PC-9 (cell line): ENCODE measurements at regions not wholly inside any gene's neighbourhood (a gene's known extent, or its start where the extent isn't known, plus 50 kb on each side); places are given as distances from the start of the nearest gene placed in this dataset.

ENCODE experiments used
- EZH2 ChIP-seq: fragments of 200-600 bp; sonication (generic); IDR thresholded peaks from 2 replicates; pipeline ENCODE4 v1.8.0; 2017; ENCODE audit warnings: antibody characterized with exemption, low read depth
- TF ChIP-seq, protein P1 (sequence below): fragments of 200-600 bp; sonication (generic); conservative IDR thresholded peaks from 2 replicates; pipeline ENCODE4 v1.6.1; 2017; ENCODE audit warnings: mixed run types, antibody characterized with exemption, mild to moderate bottlenecking, moderate library complexity

GRCh38 chr2:191506515-191506914 is 171.4 kb upstream of the NABP1 start:
- TF ChIP-seq, protein P1, sequence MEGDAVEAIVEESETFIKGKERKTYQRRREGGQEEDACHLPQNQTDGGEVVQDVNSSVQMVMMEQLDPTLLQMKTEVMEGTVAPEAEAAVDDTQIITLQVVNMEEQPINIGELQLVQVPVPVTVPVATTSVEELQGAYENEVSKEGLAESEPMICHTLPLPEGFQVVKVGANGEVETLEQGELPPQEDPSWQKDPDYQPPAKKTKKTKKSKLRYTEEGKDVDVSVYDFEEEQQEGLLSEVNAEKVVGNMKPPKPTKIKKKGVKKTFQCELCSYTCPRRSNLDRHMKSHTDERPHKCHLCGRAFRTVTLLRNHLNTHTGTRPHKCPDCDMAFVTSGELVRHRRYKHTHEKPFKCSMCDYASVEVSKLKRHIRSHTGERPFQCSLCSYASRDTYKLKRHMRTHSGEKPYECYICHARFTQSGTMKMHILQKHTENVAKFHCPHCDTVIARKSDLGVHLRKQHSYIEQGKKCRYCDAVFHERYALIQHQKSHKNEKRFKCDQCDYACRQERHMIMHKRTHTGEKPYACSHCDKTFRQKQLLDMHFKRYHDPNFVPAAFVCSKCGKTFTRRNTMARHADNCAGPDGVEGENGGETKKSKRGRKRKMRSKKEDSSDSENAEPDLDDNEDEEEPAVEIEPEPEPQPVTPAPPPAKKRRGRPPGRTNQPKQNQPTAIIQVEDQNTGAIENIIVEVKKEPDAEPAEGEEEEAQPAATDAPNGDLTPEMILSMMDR, result no peak
- no peak for TF ChIP-seq EZH2
